G401.6 (cell line): ENCODE measurements at regions not wholly inside any gene's neighbourhood (a gene's known extent, or its start where the extent isn't known, plus 50 kb on each side); places are given as distances from the start of the nearest gene placed in this dataset.
"Not testable (repeated sequence)": the region's sequence is repeated elsewhere in the genome, so short reads cannot be mapped to it uniquely, and the experiment has no call there.

Experiments used
- FAIRE-seq: peaks from 2 replicates; lab custom pipeline; 2012; peaks lifted over from hg19 to GRCh38; lab: Jason Lieb, UNC

- not testable (repeated sequence) for FAIRE-seq
These were observed 132.7 kb downstream of the SNX10 start for GRCh38 chr7:26424319-26424718.

- FAIRE-seq = no peak
These were observed 134.0 kb downstream of the SNX10 start for GRCh38 chr7:26425655-26426054.

GRCh38 chr7:26426096-26426495, 134.4 kb downstream of the SNX10 start:
- FAIRE-seq = no peak

GRCh38 chr7:26428571-26428970, 136.9 kb downstream of the SNX10 start:
- FAIRE-seq = no peak

DNA sequence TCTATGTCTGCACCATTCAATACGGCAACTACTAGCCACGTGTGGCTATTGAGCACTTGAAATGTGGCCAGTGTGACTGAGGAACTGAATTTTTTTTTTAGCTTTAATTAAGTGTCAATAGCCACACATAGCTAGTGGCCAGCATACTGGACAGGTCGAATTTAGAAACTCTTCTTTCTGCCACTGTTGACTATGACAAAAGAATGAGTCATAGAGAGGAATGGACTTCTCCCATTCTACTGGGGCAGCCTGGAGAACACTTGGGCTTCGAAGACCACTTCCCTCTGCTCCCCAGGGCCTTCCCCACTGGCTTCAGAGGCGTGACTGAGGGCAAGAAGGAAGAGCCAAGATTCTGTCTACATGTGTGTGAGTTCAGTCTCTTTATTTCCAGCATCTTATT, 137.5 kb downstream of the SNX10 start:
- FAIRE-seq = no peak

DNA sequence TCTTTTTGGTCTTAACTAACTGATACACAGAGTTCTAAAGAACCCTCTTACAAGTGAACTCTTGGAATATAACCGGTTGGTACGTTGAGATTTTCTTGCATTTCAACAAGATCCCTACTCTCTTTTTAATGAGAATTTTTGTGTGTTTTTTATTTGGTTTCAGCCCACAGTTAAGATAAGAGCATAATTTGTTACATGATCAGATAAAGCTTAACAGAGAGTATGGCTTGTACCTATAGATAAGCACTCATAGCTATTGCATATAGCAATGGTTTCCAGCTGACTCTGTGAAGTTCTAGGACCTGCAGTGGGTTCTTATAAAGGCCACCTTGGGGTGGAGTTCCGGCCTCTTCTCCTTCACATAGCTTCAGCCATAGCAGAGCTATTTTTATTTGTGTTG, 143.3 kb downstream of the SNX10 start:
- FAIRE-seq = no peak

DNA sequence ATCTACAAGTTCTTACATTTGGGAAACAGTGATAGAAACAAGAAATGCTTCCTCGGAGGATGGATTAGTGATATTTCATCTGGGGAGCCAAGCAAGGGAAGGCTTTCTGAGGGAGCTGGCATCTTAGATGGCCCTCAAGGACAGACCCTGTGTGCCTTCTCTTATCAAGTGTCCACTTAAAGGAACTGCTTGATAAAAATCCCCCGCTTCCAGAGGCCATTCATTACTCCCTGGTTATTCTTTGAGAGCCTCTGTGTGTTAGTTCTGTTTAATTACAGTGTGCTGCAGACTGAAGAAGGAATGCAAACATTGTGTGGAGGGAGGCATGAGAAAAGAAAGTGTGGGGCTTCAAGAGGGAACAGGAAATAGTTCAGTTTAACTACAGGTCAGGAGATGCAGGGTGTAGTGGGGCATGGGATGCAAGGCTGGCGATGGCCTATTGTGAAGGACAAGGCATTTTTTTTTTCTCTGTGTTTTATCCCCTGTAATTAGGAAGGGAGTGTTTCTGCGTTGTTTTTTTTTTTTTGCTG, 145.4 kb downstream of the SNX10 start:
- FAIRE-seq = no peak

DNA sequence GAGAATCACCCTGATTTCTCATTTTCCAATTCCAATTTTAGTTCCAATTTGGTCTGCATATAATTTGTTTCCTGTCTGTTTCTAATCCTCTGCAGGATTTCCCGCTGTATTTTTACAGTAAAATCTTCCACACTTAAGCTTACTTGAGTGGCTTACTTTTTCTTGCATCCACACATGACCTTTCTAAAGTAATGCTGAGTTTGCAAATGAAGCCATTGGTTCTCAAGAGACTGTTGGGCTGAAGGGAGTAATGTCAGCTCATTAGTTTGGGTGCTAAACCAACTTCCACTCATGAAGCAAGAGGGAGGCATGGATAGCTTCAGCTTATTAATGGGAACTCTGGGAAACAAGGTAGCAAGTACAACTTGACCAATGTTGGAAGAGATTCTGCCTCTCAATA, 146.4 kb downstream of the SNX10 start:
- FAIRE-seq = no peak

DNA sequence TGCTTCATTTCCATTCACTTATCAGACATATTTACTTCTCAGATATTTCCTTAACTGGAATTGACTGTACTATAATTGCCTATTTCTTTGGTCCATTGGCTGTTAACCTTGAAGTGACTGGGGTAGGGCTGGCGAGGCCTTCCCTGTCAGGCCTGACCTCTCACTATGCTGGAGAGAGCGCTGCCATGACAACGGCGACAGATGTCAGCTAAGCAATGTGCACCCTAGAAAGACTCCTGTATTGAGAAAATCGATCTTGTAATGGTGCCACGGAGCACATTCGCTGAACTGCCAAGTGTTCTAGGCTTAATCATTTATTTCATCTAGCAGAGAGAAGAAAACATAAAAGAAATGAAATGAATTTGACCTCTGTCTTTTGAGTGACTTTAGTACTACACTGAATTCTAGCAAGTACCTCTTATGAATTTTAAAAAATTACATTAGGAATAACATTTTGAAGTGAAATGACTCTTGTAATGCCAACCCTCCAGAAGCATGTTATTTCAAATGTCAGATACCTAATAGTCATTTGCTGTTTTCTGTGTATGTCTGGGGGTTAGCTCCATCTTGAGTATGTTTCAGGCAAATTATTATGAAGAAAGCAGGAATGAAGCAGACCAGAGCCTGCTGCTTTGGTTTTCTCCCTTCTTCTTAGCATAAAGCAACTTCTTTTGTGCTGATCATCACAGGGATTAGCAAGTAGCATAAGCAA, 148.0 kb downstream of the SNX10 start:
- FAIRE-seq = no peak

DNA sequence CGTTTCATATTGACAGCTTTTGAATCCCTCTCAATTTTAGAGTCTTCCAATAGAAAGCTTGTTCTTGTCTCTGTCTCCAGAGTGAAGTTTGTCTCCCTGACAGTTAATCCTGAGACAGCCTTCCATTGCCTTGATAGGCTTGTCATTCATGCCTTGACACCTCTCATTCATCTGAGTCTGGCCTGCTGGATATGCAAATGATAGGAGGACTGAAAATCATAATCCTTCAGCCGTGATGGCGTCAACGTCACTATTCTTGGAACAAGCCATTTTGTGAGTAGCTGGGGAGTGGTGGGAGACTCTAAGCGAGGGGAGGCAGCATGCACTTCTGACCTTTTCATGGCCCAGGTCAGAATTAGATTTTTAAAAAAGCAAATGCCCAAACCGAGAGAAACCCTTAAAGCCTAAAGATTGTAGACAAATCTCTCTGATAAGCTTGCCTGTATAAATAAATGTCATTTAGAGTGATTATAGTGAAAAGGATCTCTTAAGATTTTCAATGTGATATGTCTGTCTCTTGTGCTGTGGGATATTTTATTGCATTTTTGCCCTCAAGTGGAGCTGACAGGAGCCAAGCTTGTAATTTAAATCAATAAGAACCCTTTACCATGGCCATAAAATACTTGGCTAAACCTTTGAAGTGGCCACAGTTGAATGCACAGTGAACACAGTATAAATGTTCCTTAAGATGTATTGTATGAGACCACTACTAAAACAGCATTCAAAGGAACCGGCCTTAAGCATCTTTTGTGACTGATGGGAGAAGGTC, 148.8 kb downstream of the SNX10 start:
- FAIRE-seq = no peak

GRCh38 chr7:26441002-26441521, 149.4 kb downstream of the SNX10 start:
- no peak for FAIRE-seq

DNA sequence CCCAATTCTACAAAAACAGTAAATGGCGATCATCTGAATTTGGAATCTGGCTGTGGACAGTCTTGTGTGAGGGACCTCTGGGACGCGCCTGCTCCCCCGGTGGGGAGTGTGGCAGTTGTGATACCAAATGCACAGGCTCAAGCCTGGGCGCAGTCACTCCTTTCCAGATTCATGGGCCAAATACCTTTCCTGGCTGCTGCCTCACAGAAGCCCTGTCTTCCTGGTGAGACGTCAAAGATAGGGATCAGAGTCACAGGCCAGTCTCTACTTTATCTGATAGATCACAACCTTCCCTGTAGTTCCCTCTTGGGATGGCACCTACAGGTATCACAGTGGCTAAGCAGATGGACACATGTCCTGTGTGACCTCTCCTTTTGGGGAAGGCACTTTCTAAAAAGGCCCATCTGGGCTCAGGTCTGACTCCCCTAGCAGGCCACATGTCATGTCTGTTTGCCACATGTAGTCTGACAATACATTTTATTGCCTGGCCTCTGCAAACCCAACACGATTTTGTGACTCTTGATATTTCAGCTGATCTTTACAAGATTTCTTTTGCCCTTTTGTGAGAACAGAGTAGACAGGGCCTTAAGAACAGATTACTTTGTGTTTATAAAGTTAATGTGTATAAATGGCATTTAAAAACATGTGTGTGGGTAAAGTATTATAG, 150.1 kb downstream of the SNX10 start:
- FAIRE-seq = no peak

DNA sequence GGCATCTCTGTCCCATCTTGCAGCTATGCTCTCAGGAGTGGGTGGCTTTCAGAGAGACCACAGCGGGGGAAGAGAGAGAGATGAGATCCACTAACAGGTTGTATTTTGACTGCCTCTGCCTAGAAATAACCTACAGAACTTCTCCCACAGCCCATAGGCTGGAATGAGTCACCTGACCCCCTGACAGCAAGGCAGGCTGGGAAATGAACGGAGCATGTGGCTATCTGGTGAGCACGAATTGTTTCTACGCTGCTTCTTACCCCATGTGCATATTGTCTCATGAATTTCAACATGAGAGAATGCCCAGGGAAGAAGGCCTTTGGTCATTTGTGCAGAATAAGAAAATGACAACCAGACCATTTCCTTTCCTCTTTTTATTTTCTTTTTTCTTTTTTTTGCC, 151.3 kb downstream of the SNX10 start:
- FAIRE-seq = no peak

- no peak for FAIRE-seq
These were observed 152.1 kb downstream of the SNX10 start for GRCh38 chr7:26443751-26444150.

DNA sequence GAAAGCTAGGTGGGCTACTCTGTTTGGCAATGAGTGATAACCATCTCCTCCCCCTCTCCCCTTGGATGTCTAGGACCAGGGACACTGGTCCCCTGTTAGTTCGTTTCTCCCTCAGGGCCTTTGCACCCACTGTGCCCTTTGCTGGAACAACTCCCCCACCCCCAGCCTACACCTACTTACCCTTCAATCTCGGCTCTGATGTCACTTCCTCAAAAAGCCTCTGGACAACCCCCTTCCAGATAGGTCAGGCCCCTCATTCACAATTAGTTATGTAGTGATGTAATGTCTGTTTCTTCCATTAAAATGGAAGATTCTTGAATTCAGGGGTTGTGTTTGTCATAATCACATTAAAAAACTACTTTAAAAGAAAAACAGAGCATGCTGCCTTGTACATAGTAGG, 152.9 kb downstream of the SNX10 start:
- FAIRE-seq = no peak

DNA sequence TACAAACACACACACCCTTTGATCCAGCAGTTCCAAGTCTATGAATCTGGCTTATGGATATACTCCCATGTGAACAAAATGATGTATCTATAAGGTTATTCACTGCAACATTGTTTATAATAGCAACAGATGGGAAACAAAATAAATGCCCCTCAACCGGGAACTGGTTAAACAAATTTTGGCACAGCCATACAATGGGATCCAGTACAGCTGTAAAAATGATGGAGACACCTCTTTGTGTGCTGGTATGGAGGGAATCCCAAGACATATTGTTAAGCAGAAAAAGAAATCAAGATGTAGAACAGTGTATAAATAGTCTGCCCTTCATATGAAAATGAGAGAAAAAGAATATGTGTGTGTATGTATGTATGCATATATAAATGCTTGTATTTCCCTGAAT, 155.5 kb downstream of the SNX10 start:
- no peak for FAIRE-seq

DNA sequence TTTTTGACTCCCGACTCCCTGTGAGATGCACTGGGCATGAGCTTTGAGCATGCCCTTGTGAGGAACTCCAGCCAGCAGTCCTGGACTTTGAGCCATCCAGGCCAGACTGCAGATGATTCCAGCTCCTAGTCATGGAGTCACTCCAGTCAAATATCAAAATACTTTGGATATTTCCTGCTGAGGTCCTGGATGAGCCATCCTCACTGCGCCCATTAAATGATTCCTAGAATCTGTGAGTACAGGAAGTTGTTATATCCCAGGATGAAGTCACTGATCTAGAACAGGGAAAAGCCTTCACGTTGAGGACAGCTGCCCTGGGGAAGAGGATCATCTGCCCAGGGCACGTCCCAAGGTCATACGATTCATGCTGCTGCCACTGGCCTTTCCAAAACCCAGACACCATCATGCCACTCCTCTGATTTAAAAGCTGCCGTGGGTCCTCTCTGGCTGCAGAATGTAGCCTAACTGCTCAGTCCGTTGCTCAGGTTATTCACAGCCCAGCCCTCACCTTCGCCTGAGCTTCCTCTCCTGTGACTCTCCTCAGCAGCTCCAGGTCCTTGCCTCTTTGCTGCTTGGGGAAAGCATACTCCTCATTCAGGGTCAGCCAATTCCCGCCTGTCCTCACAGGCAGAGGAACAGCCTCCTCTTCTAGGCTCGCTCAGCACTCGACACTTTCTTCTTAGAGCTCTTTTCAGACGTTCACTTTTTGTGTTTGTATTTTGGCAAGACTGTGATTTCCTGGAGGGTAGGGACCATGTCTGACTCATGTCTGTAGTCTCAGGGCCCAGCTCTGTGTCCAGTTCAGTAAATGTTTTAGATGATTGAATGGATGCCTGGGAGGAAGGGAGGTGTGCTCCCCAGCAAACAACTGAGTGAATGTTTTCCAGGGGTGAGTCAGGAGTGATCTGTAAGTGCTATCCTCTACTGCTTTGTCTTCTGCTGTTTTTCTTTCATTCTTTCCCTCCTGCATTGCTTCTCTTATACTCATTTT, 157.8 kb downstream of the SNX10 start:
- no peak for FAIRE-seq

GRCh38 chr7:26451997-26452396, 160.3 kb downstream of the SNX10 start:
- no peak for FAIRE-seq

GRCh38 chr7:26454180-26454579, 162.5 kb downstream of the SNX10 start:
- no peak for FAIRE-seq

GRCh38 chr7:26457696-26458327, 166.2 kb downstream of the SNX10 start:
- FAIRE-seq = no peak

DNA sequence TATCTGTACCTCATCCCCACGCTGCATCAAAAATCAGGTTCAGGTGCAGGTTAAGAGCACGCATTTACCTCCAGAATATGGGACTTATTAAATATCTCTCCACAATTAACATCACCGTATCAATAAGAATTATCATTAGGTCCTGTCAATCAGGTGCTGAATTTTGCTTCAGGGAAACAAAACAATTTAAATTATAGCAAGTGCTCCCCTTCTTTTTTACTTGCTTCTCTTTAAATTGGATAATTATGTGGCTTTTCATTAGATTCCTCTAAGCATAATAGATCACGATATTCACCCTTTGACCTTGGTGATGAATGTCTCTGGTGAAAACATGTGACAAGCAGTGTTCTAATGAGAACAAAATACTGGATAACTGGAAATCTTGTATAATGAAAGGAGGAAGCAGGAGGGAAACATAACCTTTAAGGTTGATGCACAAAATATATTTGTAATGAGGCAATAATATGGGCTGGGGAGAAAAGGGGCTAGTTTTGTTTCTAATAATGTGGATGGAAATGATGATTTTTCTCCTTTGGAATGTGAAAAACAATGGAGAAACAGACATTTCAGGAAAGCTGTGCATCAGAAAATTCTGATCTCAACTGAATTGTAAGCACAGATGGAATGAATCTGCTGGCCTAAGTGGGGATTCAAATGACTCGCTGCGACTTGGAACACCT, 166.9 kb downstream of the SNX10 start:
- FAIRE-seq = no peak
